ENCODE measurements at regions not wholly inside any gene's neighbourhood (a gene's known extent, or its start where the extent isn't known, plus 50 kb on each side); places are given as distances from the start of the nearest gene placed in this dataset.

GRCh38 chr2:129160879-129161278 is 818.6 kb upstream of the RAB6C start:
- DNase-seq (ENCODE audit: low read depth) = no peak

GRCh38 chr2:129164220-129164949 is 815.1 kb upstream of the RAB6C start:
- no peak for DNase-seq (ENCODE audit: low read depth)

- no peak for DNase-seq (ENCODE audit: low read depth)
These were observed 814.5 kb upstream of the RAB6C start for GRCh38 chr2:129165006-129165405.

- no peak for DNase-seq (ENCODE audit: low read depth)
These were observed 812.0 kb upstream of the RAB6C start for GRCh38 chr2:129167456-129167855.

- no peak for DNase-seq (ENCODE audit: low read depth)
These were observed 808.9 kb upstream of the RAB6C start for GRCh38 chr2:129170570-129170969.

GRCh38 chr2:129174143-129174542 is 805.3 kb upstream of the RAB6C start:
- no peak for DNase-seq (ENCODE audit: low read depth)

- DNase-seq (ENCODE audit: low read depth) = no peak
These were observed 804.4 kb upstream of the RAB6C start for GRCh38 chr2:129175051-129175450.

GRCh38 chr2:129176375-129176774 is 803.1 kb upstream of the RAB6C start:
- DNase-seq (ENCODE audit: low read depth) = no peak

GRCh38 chr2:129178356-129178755 is 801.1 kb upstream of the RAB6C start:
- DNase-seq (ENCODE audit: low read depth) = peak; percentile 1

- no peak for DNase-seq (ENCODE audit: low read depth)
These were observed 800.3 kb upstream of the RAB6C start for GRCh38 chr2:129179199-129179598.

- DNase-seq (ENCODE audit: low read depth) = no peak
These were observed 799.2 kb upstream of the RAB6C start for GRCh38 chr2:129180124-129180716.

- DNase-seq (ENCODE audit: low read depth) = no peak
These were observed 798.0 kb upstream of the RAB6C start for GRCh38 chr2:129181433-129181832.

- no peak for DNase-seq (ENCODE audit: low read depth)
These were observed 797.5 kb upstream of the RAB6C start for GRCh38 chr2:129181963-129182362.

- no peak for DNase-seq (ENCODE audit: low read depth)
These were observed 792.1 kb upstream of the RAB6C start for GRCh38 chr2:129187343-129187742.

GRCh38 chr2:129188451-129188850 is 791.0 kb upstream of the RAB6C start:
- DNase-seq (ENCODE audit: low read depth) = no peak

- no peak for DNase-seq (ENCODE audit: low read depth)
These were observed 789.7 kb upstream of the RAB6C start for GRCh38 chr2:129189617-129190319.

- DNase-seq (ENCODE audit: low read depth) = no peak
These were observed 789.0 kb upstream of the RAB6C start for GRCh38 chr2:129190494-129190893.

GRCh38 chr2:129191530-129191929 is 787.9 kb upstream of the RAB6C start:
- DNase-seq (ENCODE audit: low read depth) = no peak

- no peak for DNase-seq (ENCODE audit: low read depth)
These were observed 787.3 kb upstream of the RAB6C start for GRCh38 chr2:129192117-129192516.

GRCh38 chr2:129192841-129193253 is 786.6 kb upstream of the RAB6C start:
- no peak for DNase-seq (ENCODE audit: low read depth)

- no peak for DNase-seq (ENCODE audit: low read depth)
These were observed 785.5 kb upstream of the RAB6C start for GRCh38 chr2:129193961-129194360.

GRCh38 chr2:129199501-129199900 is 780.0 kb upstream of the RAB6C start:
- DNase-seq (ENCODE audit: low read depth) = no peak

- no peak for DNase-seq (ENCODE audit: low read depth)
These were observed 777.8 kb upstream of the RAB6C start for GRCh38 chr2:129201696-129202095.

Data from GM04504 (cell line).